Liver (tissue), 8 donors: ENCODE measurements at regions not wholly inside any gene's neighbourhood (a gene's known extent, or its start where the extent isn't known, plus 50 kb on each side); places are given as distances from the start of the nearest gene placed in this dataset.
A peak's percentile ranks its signal among the peaks of the same experiment; 100 is the strongest.

Experiments
- DNase-seq: peaks from one replicate; pipeline ENCODE4 v3.0.0-alpha.2; 2017; ENCODE audit warnings: low spot score
- H3K27ac ChIP-seq, 2 donors: one replicate each; pipeline ENCODE4 v1.7.0; 2013; ENCODE audit warnings: inconsistent platforms in 2 of 2, low read length in 2 of 2, control low read depth in 1 of 2, low read depth in 1 of 2, mild to moderate bottlenecking in 1 of 2
- H3K27me3 ChIP-seq, 4 donors: one replicate each; pipeline versions ENCODE4 v1.6.1 to v1.7.0; 2013; ENCODE audit warnings: low read length in 3 of 4, inconsistent platforms in 1 of 4, mild to moderate bottlenecking in 1 of 4, moderate library complexity in 1 of 4; ENCODE audit not compliant: control insufficient read depth in 4 of 4, insufficient read depth in 4 of 4
- H3K36me3 ChIP-seq, 4 donors: one replicate each; pipeline versions ENCODE4 v1.6.1 to v1.7.0; 2013; ENCODE audit warnings: low read length in 3 of 4, mild to moderate bottlenecking in 3 of 4, low read depth in 1 of 4, moderate library complexity in 1 of 4; ENCODE audit not compliant: control insufficient read depth in 4 of 4, insufficient read depth in 3 of 4
- H3K4me1 ChIP-seq, 4 donors: one replicate each; pipeline versions ENCODE4 v1.6.1 to v1.7.0; 2013; ENCODE audit warnings: low read length in 3 of 4, mild to moderate bottlenecking in 3 of 4, moderate library complexity in 1 of 4; ENCODE audit not compliant: control insufficient read depth in 4 of 4, insufficient read depth in 4 of 4
- H3K4me3 ChIP-seq, 3 donors: one replicate each; pipeline versions ENCODE4 v1.6.1 to v1.7.0; 2013; ENCODE audit warnings: low read length in 3 of 3, control low read depth in 1 of 3, low read depth in 1 of 3, mild to moderate bottlenecking in 1 of 3
- H3K9ac ChIP-seq, 2 donors: one replicate each; pipeline ENCODE4 v1.7.0; 2013; ENCODE audit warnings: low read length in 2 of 2, mild to moderate bottlenecking in 2 of 2, moderate library complexity in 2 of 2, control low read depth in 1 of 2, low read depth in 1 of 2
- H3K9me3 ChIP-seq, 4 donors: one replicate each; pipeline versions ENCODE4 v1.6.1 to v1.7.0; 2013; ENCODE audit warnings: low read length in 3 of 4; ENCODE audit not compliant: control insufficient read depth in 4 of 4
- ATF3 ChIP-seq: IDR thresholded peaks from 2 replicates; pipeline ENCODE4 v1.6.1; 2016; ENCODE audit warnings: antibody characterized with exemption
- CTCF ChIP-seq: fragments of 150-350 bp; IDR thresholded peaks from 2 replicates; pipeline ENCODE4 v1.5.1; 2017; ENCODE audit warnings: improper control_type of control experiment, low read depth, low read length; ENCODE audit not compliant: missing input control
- EGR1 ChIP-seq, 2 donors: IDR thresholded peaks; 2 replicates each; pipeline ENCODE4 v1.6.1; 2016 to 2018; ENCODE audit warnings: antibody characterized with exemption in 2 of 2, low read depth in 2 of 2
- FOXA1 ChIP-seq: IDR thresholded peaks from 2 replicates; pipeline ENCODE4 v1.6.1; 2016; ENCODE audit warnings: antibody characterized with exemption
- FOXA2 ChIP-seq: IDR thresholded peaks from 2 replicates; pipeline ENCODE4 v1.6.1; 2016; ENCODE audit warnings: antibody characterized with exemption
- GABPA ChIP-seq, 2 donors: IDR thresholded peaks in 1 of 2; conservative IDR thresholded peaks in 1 of 2; 2 replicates each; pipeline ENCODE4 v1.6.1; 2016; ENCODE audit warnings: antibody characterized with exemption in 2 of 2, mild to moderate bottlenecking in 1 of 2, moderate library complexity in 1 of 2
- HNF4A ChIP-seq, 2 donors: conservative IDR thresholded peaks; 2 replicates each; pipeline ENCODE4 v1.6.1; 2016; ENCODE audit warnings: antibody characterized with exemption in 2 of 2, mild to moderate bottlenecking in 2 of 2
- HNF4G ChIP-seq: IDR thresholded peaks from 2 replicates; pipeline ENCODE4 v1.6.1; 2016; ENCODE audit warnings: antibody characterized with exemption
- JUND ChIP-seq, 2 donors: IDR thresholded peaks; 2 replicates each; pipeline ENCODE4 v1.6.1; 2016; ENCODE audit warnings: antibody characterized with exemption in 2 of 2
- MAX ChIP-seq: IDR thresholded peaks from 2 replicates; pipeline ENCODE4 v1.6.1; 2016; ENCODE audit warnings: antibody characterized with exemption
- NR2F2 ChIP-seq: IDR thresholded peaks from 2 replicates; pipeline ENCODE4 v1.6.1; 2016; ENCODE audit warnings: antibody characterized with exemption
- RAD21 ChIP-seq, 2 donors: IDR thresholded peaks; 2 replicates each; pipeline ENCODE4 v1.6.1; 2016; ENCODE audit warnings: antibody characterized with exemption in 2 of 2, mild to moderate bottlenecking in 2 of 2
- REST ChIP-seq: IDR thresholded peaks from 2 replicates; pipeline ENCODE4 v1.6.1; 2016; ENCODE audit warnings: antibody characterized with exemption, mild to moderate bottlenecking
- RXRA ChIP-seq, 2 donors: IDR thresholded peaks; 2 replicates each; pipeline ENCODE4 v1.6.1; 2017 to 2018; ENCODE audit warnings: antibody characterized with exemption in 2 of 2, mild to moderate bottlenecking in 1 of 2
- SP1 ChIP-seq: IDR thresholded peaks from 2 replicates; pipeline ENCODE4 v1.6.1; 2018; ENCODE audit warnings: antibody characterized with exemption, mild to moderate bottlenecking
- TAF1 ChIP-seq: conservative IDR thresholded peaks from 2 replicates; pipeline ENCODE4 v1.6.1; 2016; ENCODE audit warnings: antibody characterized with exemption, mild to moderate bottlenecking
- YY1 ChIP-seq: IDR thresholded peaks from 2 replicates; pipeline ENCODE4 v1.6.1; 2016; ENCODE audit warnings: antibody characterized with exemption, mild to moderate bottlenecking
- ZBTB33 ChIP-seq: IDR thresholded peaks from 2 replicates; pipeline ENCODE4 v1.6.1; 2016; ENCODE audit warnings: antibody characterized with exemption
- WGBS: extraction: QIAGEN DNeasy Blood & Tissue Kit; methylation state at CpG from one replicate; pipeline ENCODE4 v1.1.7; 2013; 5-methylcytosine and 5-hydroxymethylcytosine counted together
- donor health status: healthy.
- donor health status: healthy.
- donor health status: healthy.
- donor health status: healthy.
- donor health status: healthy.

- TF ChIP-seq REST = no peak
- TF ChIP-seq MAX = no peak
Observed at GRCh38 chr5:37902323-37902722, 62.5 kb upstream of the GDNF start (continued).

- Histone ChIP-seq H3K27me3 (no peaks in the 10 kb centered on the region), H3K36me3 (no peaks in the 10 kb centered on the region), H3K4me1 (no peaks in the 10 kb centered on the region), H3K27ac (no peak overlapping the region), H3K9me3 (no peaks in the 10 kb centered on the region), H3K4me3 (no peak overlapping the region), H3K9ac (no peak overlapping the region)
- WGBS = 0% methylated on average over 1 of the region's 1 CpG
- TF ChIP-seq RAD21 (IDR thresholded peaks at IDR 0.05) (peak; percentile 61 to 72), EGR1 (IDR thresholded peaks at IDR 0.05; ENCODE audit: low read depth in 2 of 2) (no peak), FOXA1 (no peak), ATF3 (no peak), NR2F2 (peak; percentile 54), YY1 (no peak), JUND (IDR thresholded peaks at IDR 0.05) (no peak), FOXA2 (no peak), MAX (no peak), HNF4G (no peak), SP1 (no peak), CTCF (peak; percentile 33), GABPA (IDR thresholded peaks at IDR 0.05 in 1 of 2, conservative IDR thresholded peaks at IDR 0.05 in 1 of 2) (no peak), REST (no peak), RXRA (IDR thresholded peaks at IDR 0.05) (peak in 1 of 2 donors; percentile 24), ZBTB33 (no peak), TAF1 (no peak), HNF4A (conservative IDR thresholded peaks at IDR 0.05) (no peak)
- DNase-seq = no peak
Observed at GRCh38 chr5:37900692-37901091, 60.9 kb upstream of the GDNF start.
